ENCODE measurements at regions not wholly inside any gene's neighbourhood (a gene's known extent, or its start where the extent isn't known, plus 50 kb on each side); places are given as distances from the start of the nearest gene placed in this dataset.

- H3K27ac ChIP-seq (replicated peaks; ENCODE audit: low read length): no peak overlapping the region
- no peak overlapping the region for H2AFZ ChIP-seq (ENCODE audit: low read length)
- H3K4ac ChIP-seq (ENCODE audit: low read length): no peak overlapping the region
- no peak overlapping the region for H3K23ac ChIP-seq (ENCODE audit: low read depth, low read length, poor library complexity)
- no peak overlapping the region for H4K91ac ChIP-seq (ENCODE audit: low read depth, low read length, poor library complexity)
- H4K8ac ChIP-seq (ENCODE audit: low read depth, low read length): no peak overlapping the region
- WGBS, 2 donors (ENCODE audit: extremely low coverage in 2 of 2, insufficient read length in 2 of 2, insufficient replicate concordance in 1 of 2): no CpG with 5 or more reads among the region's 4 CpGs
- H2BK120ac ChIP-seq (ENCODE audit: low read depth, low read length): no peak overlapping the region
- H3K36me3 ChIP-seq (replicated peaks in 1 of 2; ENCODE audit: control insufficient read depth in 2 of 2, insufficient read depth in 2 of 2, low read length in 2 of 2): no peaks in the 10 kb centered on the region
- no peak overlapping the region for H3K18ac ChIP-seq (ENCODE audit: low read length)
- H3K14ac ChIP-seq (ENCODE audit: low read length): no peak overlapping the region
- H2BK15ac ChIP-seq (ENCODE audit: low read length): no peak overlapping the region
- H2AK5ac ChIP-seq (ENCODE audit: low read depth, low read length): no peak overlapping the region
- no peak overlapping the region for H2BK5ac ChIP-seq (ENCODE audit: low read length)
- no peaks in the 10 kb centered on the region for H3K9me3 ChIP-seq (replicated peaks in 1 of 2; ENCODE audit: control insufficient read depth in 2 of 2, insufficient read depth in 1 of 2, low read depth in 1 of 2, low read length in 2 of 2)
- no peak overlapping the region for H3K9ac ChIP-seq (ENCODE audit: low read depth, low read length, poor library complexity)
- H3K4me1 ChIP-seq (ENCODE audit: control insufficient read depth in 2 of 2, insufficient read depth in 1 of 2, low read depth in 1 of 2, low read length in 2 of 2): no peaks in the 10 kb centered on the region
- no peaks in the 10 kb centered on the region for H3K79me1 ChIP-seq (ENCODE audit: low read depth, low read length)
- H3K27me3 ChIP-seq (ENCODE audit: control insufficient read depth in 3 of 3, insufficient read depth in 3 of 3, low read depth in 1 of 3, low read length in 3 of 3): peaks cover 0 to 7% (median 0%) of the 10 kb centered on the region in 3 experiments
- no peak overlapping the region for H3K4me2 ChIP-seq (ENCODE audit: insufficient read depth, low read length, poor library complexity, severe bottlenecking)
- H2BK12ac ChIP-seq (ENCODE audit: low read length): no peak overlapping the region
- no peak overlapping the region for H3K4me3 ChIP-seq (ENCODE audit: low read length in 2 of 2)
- no peak for DNase-seq (ENCODE audit: low spot score)
These were observed 168.3 kb downstream of the HERPUD2 start for GRCh38 chr7:35526645-35527044.

GRCh38 chr7:35524112-35524804, 170.7 kb downstream of the HERPUD2 start:
- 100% methylated on average over 1 of the region's 5 CpGs; no CpG with 5 or more reads in 1 of the 2 donors for WGBS, 2 donors (ENCODE audit: extremely low coverage in 2 of 2, insufficient read length in 2 of 2, insufficient replicate concordance in 1 of 2)
- H3K4me2 ChIP-seq (ENCODE audit: insufficient read depth, low read length, poor library complexity, severe bottlenecking): no peak overlapping the region
- H3K27me3 ChIP-seq (ENCODE audit: control insufficient read depth in 3 of 3, insufficient read depth in 3 of 3, low read depth in 1 of 3, low read length in 3 of 3): no peaks in the 10 kb centered on the region
- H2BK120ac ChIP-seq (ENCODE audit: low read depth, low read length): no peak overlapping the region
- H2AK5ac ChIP-seq (ENCODE audit: low read depth, low read length): no peak overlapping the region
- H2BK5ac ChIP-seq (ENCODE audit: low read length): no peak overlapping the region
- no peaks in the 10 kb centered on the region for H3K4me1 ChIP-seq (ENCODE audit: control insufficient read depth in 2 of 2, insufficient read depth in 1 of 2, low read depth in 1 of 2, low read length in 2 of 2)
- no peak for DNase-seq (ENCODE audit: low spot score)
- no peak overlapping the region for H3K4ac ChIP-seq (ENCODE audit: low read length)
- H2BK12ac ChIP-seq (ENCODE audit: low read length): no peak overlapping the region
- no peak overlapping the region for H3K9ac ChIP-seq (ENCODE audit: low read depth, low read length, poor library complexity)
- no peak overlapping the region for H2AFZ ChIP-seq (ENCODE audit: low read length)
- H2BK15ac ChIP-seq (ENCODE audit: low read length): no peak overlapping the region
- H3K9me3 ChIP-seq (replicated peaks in 1 of 2; ENCODE audit: control insufficient read depth in 2 of 2, insufficient read depth in 1 of 2, low read depth in 1 of 2, low read length in 2 of 2): no peaks in the 10 kb centered on the region
- H3K27ac ChIP-seq (replicated peaks; ENCODE audit: low read length): no peak overlapping the region
- H3K23ac ChIP-seq (ENCODE audit: low read depth, low read length, poor library complexity): no peak overlapping the region
- no peak overlapping the region for H3K18ac ChIP-seq (ENCODE audit: low read length)
- no peaks in the 10 kb centered on the region for H3K36me3 ChIP-seq (replicated peaks in 1 of 2; ENCODE audit: control insufficient read depth in 2 of 2, insufficient read depth in 2 of 2, low read length in 2 of 2)
- H3K14ac ChIP-seq (ENCODE audit: low read length): no peak overlapping the region
- H4K8ac ChIP-seq (ENCODE audit: low read depth, low read length): no peak overlapping the region
- no peak overlapping the region for H3K4me3 ChIP-seq (ENCODE audit: low read length in 2 of 2)
- no peaks in the 10 kb centered on the region for H3K79me1 ChIP-seq (ENCODE audit: low read depth, low read length)
- no peak overlapping the region for H4K91ac ChIP-seq (ENCODE audit: low read depth, low read length, poor library complexity)

DNA sequence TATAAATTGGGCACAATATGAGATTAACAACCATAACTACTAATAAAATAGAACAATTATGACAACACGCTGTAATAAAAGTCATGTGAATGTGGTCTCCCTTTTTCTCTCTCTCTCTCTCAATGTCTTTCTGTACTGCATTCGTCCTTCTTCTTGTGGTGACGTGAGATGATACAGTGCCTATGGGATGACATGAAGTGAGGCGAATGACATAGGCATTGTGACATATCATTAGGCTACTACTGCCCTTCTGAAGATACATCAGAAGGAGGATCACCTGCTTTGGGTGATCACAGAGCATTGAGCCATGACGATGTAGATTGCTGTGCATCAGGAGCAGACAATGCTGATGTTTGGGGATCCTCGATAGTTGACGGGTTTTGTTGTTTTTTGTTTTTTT, 171.6 kb downstream of the HERPUD2 start:
- no peak for DNase-seq (ENCODE audit: low spot score)
- Histone ChIP-seq H4K8ac (ENCODE audit: low read depth, low read length) (no peak overlapping the region), H3K9ac (ENCODE audit: low read depth, low read length, poor library complexity) (no peak overlapping the region), H3K23ac (ENCODE audit: low read depth, low read length, poor library complexity) (no peak overlapping the region), H2BK120ac (ENCODE audit: low read depth, low read length) (no peak overlapping the region), H2AFZ (ENCODE audit: low read length) (no peak overlapping the region), H2AK5ac (ENCODE audit: low read depth, low read length) (no peak overlapping the region), H3K4ac (ENCODE audit: low read length) (no peak overlapping the region), H3K4me3 (ENCODE audit: low read length in 2 of 2) (no peak overlapping the region), H2BK15ac (ENCODE audit: low read length) (no peak overlapping the region), H2BK5ac (ENCODE audit: low read length) (no peak overlapping the region), H3K14ac (ENCODE audit: low read length) (no peak overlapping the region), H3K4me2 (ENCODE audit: insufficient read depth, low read length, poor library complexity, severe bottlenecking) (no peak overlapping the region), H3K27ac (replicated peaks; ENCODE audit: low read length) (no peak overlapping the region), H2BK12ac (ENCODE audit: low read length) (no peak overlapping the region), H3K9me3 (replicated peaks in 1 of 2; ENCODE audit: control insufficient read depth in 2 of 2, insufficient read depth in 1 of 2, low read depth in 1 of 2, low read length in 2 of 2) (no peaks in the 10 kb centered on the region), H4K91ac (ENCODE audit: low read depth, low read length, poor library complexity) (no peak overlapping the region), H3K79me1 (ENCODE audit: low read depth, low read length) (no peaks in the 10 kb centered on the region), H3K36me3 (replicated peaks in 1 of 2; ENCODE audit: control insufficient read depth in 2 of 2, insufficient read depth in 2 of 2, low read length in 2 of 2) (no peaks in the 10 kb centered on the region), H3K4me1 (ENCODE audit: control insufficient read depth in 2 of 2, insufficient read depth in 1 of 2, low read depth in 1 of 2, low read length in 2 of 2) (no peaks in the 10 kb centered on the region), H3K27me3 (ENCODE audit: control insufficient read depth in 3 of 3, insufficient read depth in 3 of 3, low read depth in 1 of 3, low read length in 3 of 3) (no peaks in the 10 kb centered on the region), H3K18ac (ENCODE audit: low read length) (no peak overlapping the region)
- WGBS, 2 donors (ENCODE audit: extremely low coverage in 2 of 2, insufficient read length in 2 of 2, insufficient replicate concordance in 1 of 2): no CpG with 5 or more reads among the region's 7 CpGs

GRCh38 chr7:35522697-35523096, 172.2 kb downstream of the HERPUD2 start:
- no peak overlapping the region for H2AK5ac ChIP-seq (ENCODE audit: low read depth, low read length)
- H3K23ac ChIP-seq (ENCODE audit: low read depth, low read length, poor library complexity): no peak overlapping the region
- no peak overlapping the region for H2BK5ac ChIP-seq (ENCODE audit: low read length)
- H3K36me3 ChIP-seq (replicated peaks in 1 of 2; ENCODE audit: control insufficient read depth in 2 of 2, insufficient read depth in 2 of 2, low read length in 2 of 2): no peaks in the 10 kb centered on the region
- no CpG with 5 or more reads among the region's 5 CpGs for WGBS, 2 donors (ENCODE audit: extremely low coverage in 2 of 2, insufficient read length in 2 of 2, insufficient replicate concordance in 1 of 2)
- H2AFZ ChIP-seq (ENCODE audit: low read length): no peak overlapping the region
- no peak overlapping the region for H2BK15ac ChIP-seq (ENCODE audit: low read length)
- H3K9me3 ChIP-seq (replicated peaks in 1 of 2; ENCODE audit: control insufficient read depth in 2 of 2, insufficient read depth in 1 of 2, low read depth in 1 of 2, low read length in 2 of 2): no peaks in the 10 kb centered on the region
- H2BK120ac ChIP-seq (ENCODE audit: low read depth, low read length): no peak overlapping the region
- no peak for DNase-seq (ENCODE audit: low spot score)
- H3K27me3 ChIP-seq (ENCODE audit: control insufficient read depth in 3 of 3, insufficient read depth in 3 of 3, low read depth in 1 of 3, low read length in 3 of 3): no peaks in the 10 kb centered on the region
- no peak overlapping the region for H3K4ac ChIP-seq (ENCODE audit: low read length)
- no peak overlapping the region for H3K9ac ChIP-seq (ENCODE audit: low read depth, low read length, poor library complexity)
- H2BK12ac ChIP-seq (ENCODE audit: low read length): no peak overlapping the region
- H3K4me3 ChIP-seq (ENCODE audit: low read length in 2 of 2): no peak overlapping the region
- no peaks in the 10 kb centered on the region for H3K4me1 ChIP-seq (ENCODE audit: control insufficient read depth in 2 of 2, insufficient read depth in 1 of 2, low read depth in 1 of 2, low read length in 2 of 2)
- H4K8ac ChIP-seq (ENCODE audit: low read depth, low read length): no peak overlapping the region
- H3K79me1 ChIP-seq (ENCODE audit: low read depth, low read length): no peaks in the 10 kb centered on the region
- no peak overlapping the region for H4K91ac ChIP-seq (ENCODE audit: low read depth, low read length, poor library complexity)
- H3K18ac ChIP-seq (ENCODE audit: low read length): no peak overlapping the region
- no peak overlapping the region for H3K4me2 ChIP-seq (ENCODE audit: insufficient read depth, low read length, poor library complexity, severe bottlenecking)
- no peak overlapping the region for H3K27ac ChIP-seq (replicated peaks; ENCODE audit: low read length)
- no peak overlapping the region for H3K14ac ChIP-seq (ENCODE audit: low read length)

Measured in neuronal stem cell (in vitro differentiated cells).